Caco-2 (cell line): ENCODE measurements at regions not wholly inside any gene's neighbourhood (a gene's known extent, or its start where the extent isn't known, plus 50 kb on each side); places are given as distances from the start of the nearest gene placed in this dataset.

Source experiments
- BruUV-seq: library from RNA; stranded (reverse); fragments of 400-500 nt; replicated peaks from 2 replicates; lab custom pipeline; 2021; lab: Mats Ljungman, UMichigan
- CTCF ChIA-PET: fragments of 300-600 bp; sonication (Branson Sonifier 250); formaldehyde crosslinking; loops from one replicate; lab custom pipeline; 2022; ENCODE audit warnings: antibody characterized with exemption; lab: Charles Lee
- POLR2A ChIA-PET: fragments of 300-600 bp; sonication (Branson Sonifier 250); formaldehyde crosslinking; loops from one replicate; lab custom pipeline; 2022; ENCODE audit warnings: antibody characterized with exemption; lab: Charles Lee
- DNase-seq, 2 experiments: peaks; one replicate each; pipeline versions ENCODE4 v3.0.0 to v3.0.0-alpha.2; 2020 to 2022
- H3K27me3 ChIP-seq: replicated peaks from 2 replicates; pipeline ENCODE4 v1.6.0; 2011; ENCODE audit warnings: low read length; ENCODE audit not compliant: control insufficient read depth, insufficient read depth
- H3K36me3 ChIP-seq: 2 replicates; pipeline ENCODE4 v1.5.1; 2011; ENCODE audit warnings: low read length; ENCODE audit not compliant: control insufficient read depth, insufficient read depth
- H3K4me1 ChIP-seq: fragments of 250-450 bp; sonication (Bioruptor Pico); 2 replicates; pipeline ENCODE4 v1.5.1; 2020; ENCODE audit warnings: mild to moderate bottlenecking
- H3K4me3 ChIP-seq: 2 replicates; pipeline ENCODE4 v1.5.1; 2011; ENCODE audit warnings: low read depth, mild to moderate bottlenecking, control low read depth, low read length
- H3K9me3 ChIP-seq: fragments of 250-450 bp; sonication (Bioruptor Pico); 2 replicates; pipeline ENCODE4 v1.5.1; 2020; ENCODE audit warnings: mild to moderate bottlenecking, moderate library complexity
- H3K27ac Mint-ChIP-seq: one replicate; pipeline ENCODE4 v1.8.0; 2022; ENCODE audit warnings: mixed read lengths; ENCODE audit not compliant: unreplicated experiment
- H3K27me3 Mint-ChIP-seq: one replicate; pipeline ENCODE4 v1.8.0; 2022; ENCODE audit warnings: mixed read lengths; ENCODE audit not compliant: insufficient read depth, unreplicated experiment
- H3K36me3 Mint-ChIP-seq: one replicate; pipeline ENCODE4 v1.8.0; 2022; ENCODE audit warnings: mild to moderate bottlenecking, mixed read lengths; ENCODE audit not compliant: insufficient read depth, unreplicated experiment
- H3K4me1 Mint-ChIP-seq: one replicate; pipeline ENCODE4 v1.8.0; 2022; ENCODE audit warnings: low read depth, mixed read lengths; ENCODE audit not compliant: unreplicated experiment
- H3K4me3 Mint-ChIP-seq: one replicate; pipeline ENCODE4 v1.8.0; 2022; ENCODE audit warnings: mild to moderate bottlenecking, moderate library complexity, mixed read lengths; ENCODE audit not compliant: unreplicated experiment
- H3K9me3 Mint-ChIP-seq: one replicate; pipeline ENCODE4 v1.8.0; 2022; ENCODE audit warnings: mixed read lengths; ENCODE audit not compliant: unreplicated experiment
- CTCF ChIP-seq, 2 experiments: fragments of 200-600 bp in 1 of 2; IDR thresholded peaks; 1 replicate in 1 of 2; 2 replicates in 1 of 2; pipeline versions ENCODE4 v1.5.1 to v1.8.0; 2011 to 2022; ENCODE audit warnings: antibody characterized with exemption in 1 of 2, control low read depth in 1 of 2, inconsistent platforms in 1 of 2, low read depth in 1 of 2, low read length in 1 of 2, mild to moderate bottlenecking in 1 of 2, moderate library complexity in 1 of 2; ENCODE audit not compliant: insufficient read depth in 1 of 2, severe bottlenecking in 1 of 2, unreplicated experiment in 1 of 2
- intact Hi-C: fragments of 100-400 bp; cut with micrococcal nuclease; formaldehyde crosslinking; loops from one replicate; pipeline ENCODE4 v1.10.0; 2022; ENCODE audit not compliant: unreplicated experiment

DNA sequence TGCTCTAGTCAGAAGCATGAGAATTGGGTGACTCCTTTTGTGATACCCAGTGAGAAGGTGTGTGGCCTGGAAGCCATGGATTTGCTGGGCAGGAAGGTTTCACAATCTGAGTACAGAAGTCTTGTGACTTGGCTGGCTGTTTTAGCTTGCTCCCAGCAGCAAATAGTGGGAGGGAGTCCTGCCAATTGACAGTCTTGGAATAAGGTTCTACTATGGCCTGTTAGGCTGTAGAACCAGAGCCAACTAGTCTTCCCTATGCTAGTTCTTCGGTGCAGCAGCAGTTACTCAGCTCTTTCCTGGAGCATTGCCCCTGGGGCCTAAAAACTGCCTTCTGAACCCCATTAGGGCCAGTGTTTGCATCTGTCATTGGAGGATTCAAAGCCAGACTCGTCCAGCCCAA is 1935.4 kb upstream of the PCDH20 start:
- BruUV-seq: no TSS peak

DNA sequence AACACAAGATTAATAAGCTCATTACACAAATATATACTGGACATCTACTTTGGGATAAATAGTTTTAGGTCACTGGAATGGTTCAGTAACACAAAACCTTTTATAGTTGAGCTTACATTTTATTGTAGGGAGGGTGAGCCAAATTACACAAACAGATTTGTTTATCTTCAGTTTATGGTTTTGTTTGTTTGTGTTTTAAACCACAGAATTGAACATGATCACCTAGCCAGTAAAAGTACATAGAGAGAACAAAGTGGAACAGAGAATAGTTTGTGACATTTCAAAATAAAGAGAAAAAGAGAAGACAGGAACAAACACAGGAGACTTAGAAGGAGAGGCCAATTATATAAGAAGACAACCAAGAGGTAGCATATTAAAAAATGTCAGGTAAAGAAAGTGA is 1930.2 kb upstream of the PCDH20 start:
- no peak overlapping the region for H3K27ac Mint-ChIP-seq
- Histone ChIP-seq H3K4me1 (no peaks in the 10 kb centered on the region), H3K27me3 (no peaks in the 10 kb centered on the region), H3K9me3 (no peaks in the 10 kb centered on the region), H3K36me3 (no peaks in the 10 kb centered on the region), H3K4me3 (no peak overlapping the region)
- no peak for DNase-seq
- POLR2A ChIA-PET: no interaction called here
- no peaks in the 10 kb centered on the region for H3K4me1 Mint-ChIP-seq
- no peaks in the 10 kb centered on the region for H3K9me3 Mint-ChIP-seq
- no peaks in the 10 kb centered on the region for H3K36me3 Mint-ChIP-seq
- intact Hi-C loops: no loop called here
- BruUV-seq: no TSS peak
- TF ChIP-seq CTCF (IDR thresholded peaks at IDR 0.05; ENCODE audit: insufficient read depth in 1 of 2, low read depth in 1 of 2, low read length in 1 of 2, severe bottlenecking in 1 of 2, unreplicated experiment in 1 of 2): no peak
- CTCF ChIA-PET: no interaction called here
- no peak overlapping the region for H3K4me3 Mint-ChIP-seq
- no peaks in the 10 kb centered on the region for H3K27me3 Mint-ChIP-seq

More for the DNA sequence above, 1935.4 kb upstream of the PCDH20 start:
- H3K4me1 ChIP-seq: no peaks in the 10 kb centered on the region
- Mint-ChIP-seq H3K9me3 (no peaks in the 10 kb centered on the region), H3K27me3 (no peaks in the 10 kb centered on the region), H3K4me3 (no peak overlapping the region), H3K27ac (no peak overlapping the region), H3K4me1 (no peaks in the 10 kb centered on the region), H3K36me3 (no peaks in the 10 kb centered on the region)
- CTCF ChIA-PET: no interaction called here
- no peaks in the 10 kb centered on the region; the same call in 1 of the 2 replicates for H3K9me3 ChIP-seq
- intact Hi-C loops: no loop called here
- no peak overlapping the region for H3K4me3 ChIP-seq
- no peaks in the 10 kb centered on the region for H3K27me3 ChIP-seq
- DNase-seq: no peak
- no peaks in the 10 kb centered on the region for H3K36me3 ChIP-seq
- no peak for TF ChIP-seq CTCF (IDR thresholded peaks at IDR 0.05; ENCODE audit: insufficient read depth in 1 of 2, low read depth in 1 of 2, low read length in 1 of 2, severe bottlenecking in 1 of 2, unreplicated experiment in 1 of 2)
- POLR2A ChIA-PET: no interaction called here

DNA sequence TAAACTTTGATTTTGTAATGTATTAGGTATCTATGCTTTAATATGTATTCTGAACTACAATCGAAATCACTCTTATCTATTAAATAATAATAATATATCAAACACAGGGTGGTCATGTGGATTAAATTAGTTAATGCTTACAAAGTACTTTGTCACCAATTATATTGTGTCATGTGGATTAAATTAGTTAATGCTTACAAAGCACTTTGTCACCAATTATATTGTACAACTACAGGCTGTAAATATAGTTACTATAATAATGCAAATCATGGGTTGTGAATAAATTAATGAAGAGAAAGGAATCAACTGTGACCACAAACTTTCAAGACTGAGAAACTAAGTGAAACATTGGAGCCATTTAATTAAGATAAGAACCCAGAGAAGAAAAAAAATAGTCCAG is 1929.1 kb upstream of the PCDH20 start:
- no peaks in the 10 kb centered on the region for H3K36me3 Mint-ChIP-seq
- CTCF ChIA-PET: no interaction called here

More for the DNA sequence above, 1929.1 kb upstream of the PCDH20 start:
- Mint-ChIP-seq H3K4me3 (no peak overlapping the region), H3K27me3 (no peaks in the 10 kb centered on the region), H3K27ac (no peak overlapping the region), H3K9me3 (no peaks in the 10 kb centered on the region), H3K4me1 (no peaks in the 10 kb centered on the region)
- Histone ChIP-seq H3K4me3 (no peak overlapping the region), H3K36me3 (no peaks in the 10 kb centered on the region), H3K4me1 (no peaks in the 10 kb centered on the region), H3K27me3 (no peaks in the 10 kb centered on the region), H3K9me3 (no peaks in the 10 kb centered on the region)
- BruUV-seq: no TSS peak
- intact Hi-C loops: no loop called here
- no peak for TF ChIP-seq CTCF (IDR thresholded peaks at IDR 0.05; ENCODE audit: insufficient read depth in 1 of 2, low read depth in 1 of 2, low read length in 1 of 2, severe bottlenecking in 1 of 2, unreplicated experiment in 1 of 2)
- no peak for DNase-seq
- POLR2A ChIA-PET: no interaction called here
